ENCODE measurements at regions not wholly inside any gene's neighbourhood (a gene's known extent, or its start where the extent isn't known, plus 50 kb on each side); places are given as distances from the start of the nearest gene placed in this dataset.

- no peak for TF ChIP-seq POLR2AphosphoS5 (IDR thresholded peaks at IDR 0.05; ENCODE audit: low read depth, low read length)
- no peak for TF ChIP-seq POLR2A (IDR thresholded peaks at IDR 0.05; ENCODE audit: low read depth, low read length)
Measured at GRCh38 chr3:168655611-168656010, 559.9 kb upstream of the GOLIM4 start.
